GM18499 (cell line): ENCODE measurements at regions not wholly inside any gene's neighbourhood (a gene's known extent, or its start where the extent isn't known, plus 50 kb on each side); places are given as distances from the start of the nearest gene placed in this dataset.

Experiments used
- ATAC-seq: cut with Tn5 transposase; IDR thresholded peaks from one replicate; pipeline ENCODE4 v1.9.1; 2021; ENCODE audit warnings: moderate number of reproducible peaks; ENCODE audit not compliant: insufficient read depth, unreplicated experiment

- ATAC-seq, result no peak
Measured at GRCh38 chr2:157173740-157174184, 83.7 kb upstream of the GALNT5 start.

- no peak for ATAC-seq
Measured at GRCh38 chr2:157174321-157174720, 83.2 kb upstream of the GALNT5 start.

DNA sequence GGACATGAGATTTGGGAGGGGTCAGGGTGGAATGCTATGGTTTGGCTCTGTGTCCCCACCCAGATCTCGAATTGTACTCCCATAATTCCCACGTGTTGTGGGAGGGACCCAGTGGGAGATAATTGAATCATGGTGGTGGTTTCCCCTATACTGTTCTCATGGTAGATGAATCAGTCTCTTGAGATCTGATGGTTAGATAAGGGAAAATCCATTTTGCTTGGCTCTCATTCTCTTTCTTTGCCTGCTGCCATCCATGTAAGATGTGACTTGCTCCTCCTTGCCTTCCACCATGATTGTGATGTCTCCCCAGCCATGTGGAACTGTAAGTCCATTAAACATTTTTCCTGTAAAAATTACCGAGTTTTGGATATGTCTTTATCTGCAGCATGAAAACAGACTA is 80.9 kb upstream of the GALNT5 start:
- no peak for ATAC-seq

DNA sequence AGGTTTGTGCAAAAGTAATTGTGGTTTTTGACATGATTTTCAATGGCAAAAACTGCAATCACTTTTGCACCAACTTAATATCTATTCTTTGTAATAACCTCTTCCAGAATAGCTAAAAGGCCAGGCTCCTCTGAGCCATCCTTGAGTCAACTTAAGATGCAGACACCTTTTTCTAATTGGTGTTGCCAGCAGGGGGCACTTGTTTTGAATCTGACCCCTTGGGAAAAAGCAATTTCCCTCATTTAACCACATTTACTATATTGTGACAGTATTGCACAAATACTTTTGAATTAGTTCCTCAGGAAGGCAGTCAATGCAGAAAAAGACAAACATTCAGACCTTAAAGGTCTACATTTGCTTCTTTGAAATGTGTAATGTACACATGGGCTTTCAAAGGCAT is 78.6 kb upstream of the GALNT5 start:
- no peak for ATAC-seq

DNA sequence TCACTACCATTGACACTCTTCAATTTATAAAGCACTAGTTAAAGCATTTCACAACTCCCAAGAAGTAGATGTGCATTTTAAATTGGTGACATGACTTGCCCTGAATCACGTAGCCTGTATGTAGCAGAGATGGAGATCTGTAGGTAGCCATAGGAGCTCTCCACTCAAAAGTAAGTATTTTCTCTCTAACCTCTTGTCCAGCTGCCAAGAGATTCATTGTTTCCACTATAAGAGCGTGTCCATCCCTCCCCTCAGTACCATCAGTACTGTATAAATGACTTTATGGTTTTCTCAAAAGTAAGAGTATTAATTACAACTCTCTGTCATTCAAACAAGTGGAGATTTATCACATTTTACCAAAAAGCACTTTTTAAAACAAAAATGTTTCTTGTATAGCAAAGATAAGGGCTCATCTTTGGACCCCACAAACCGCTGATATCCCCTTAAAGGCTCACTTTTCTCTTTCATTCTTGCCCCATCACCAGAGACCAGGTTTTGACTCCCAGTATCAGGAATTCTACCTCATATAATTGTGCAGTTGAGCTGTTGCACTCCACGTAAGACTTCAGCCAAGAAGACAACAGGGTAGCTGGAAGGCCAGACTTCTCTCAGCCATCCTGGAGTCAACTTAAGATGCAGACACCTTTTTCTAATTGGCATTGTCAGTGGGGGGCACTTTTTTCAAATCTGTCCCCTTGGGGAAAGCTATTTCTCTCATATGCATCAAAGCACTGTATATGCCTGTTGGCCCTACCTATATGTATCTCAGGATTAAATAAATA is 78.0 kb upstream of the GALNT5 start:
- ATAC-seq, result no peak

GRCh38 chr2:157180359-157180758 is 77.1 kb upstream of the GALNT5 start:
- no peak for ATAC-seq

DNA sequence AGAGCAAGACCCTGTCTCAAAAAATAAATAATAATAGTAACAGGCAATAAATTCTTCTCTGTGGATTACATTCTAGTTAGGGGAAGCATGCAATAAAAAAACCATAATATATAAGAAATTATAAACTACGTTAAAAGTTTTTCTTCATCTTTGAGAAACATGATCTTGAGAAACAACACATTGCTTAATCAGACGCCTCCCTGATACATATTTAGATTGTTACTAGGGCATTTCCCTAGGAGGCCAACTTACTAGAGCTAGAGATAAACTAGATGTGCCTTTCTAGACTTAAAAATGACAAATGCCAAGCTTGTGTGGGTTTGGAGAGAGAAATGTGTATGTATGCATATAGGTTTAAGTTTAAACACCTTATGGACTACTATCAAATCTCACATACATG is 76.3 kb upstream of the GALNT5 start:
- ATAC-seq, result no peak

DNA sequence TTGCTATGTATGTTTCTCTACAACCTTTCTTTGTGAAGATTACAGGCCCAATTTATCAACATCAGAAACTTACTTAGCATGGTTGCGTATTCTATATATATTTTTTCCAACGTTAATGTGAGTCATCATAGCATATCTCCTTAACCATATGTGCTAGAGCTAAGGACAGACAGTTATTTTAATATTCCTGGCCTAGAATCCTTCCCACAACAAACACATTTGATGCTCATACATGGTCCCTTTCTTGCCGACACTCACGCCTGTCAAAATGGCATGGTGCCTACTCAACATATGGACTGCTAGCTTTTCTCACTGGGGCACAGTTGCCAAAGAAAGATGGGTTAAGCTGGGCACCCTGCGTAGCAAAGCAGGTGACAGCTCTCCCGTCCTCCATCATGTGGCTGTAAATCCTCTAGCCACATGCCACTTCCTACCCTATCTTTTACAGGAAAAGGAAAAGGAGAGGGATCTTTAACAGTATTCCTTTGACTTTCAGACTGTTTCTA is 75.2 kb upstream of the GALNT5 start:
- ATAC-seq, result no peak

GRCh38 chr2:157182834-157183396 is 74.6 kb upstream of the GALNT5 start:
- ATAC-seq, result no peak

DNA sequence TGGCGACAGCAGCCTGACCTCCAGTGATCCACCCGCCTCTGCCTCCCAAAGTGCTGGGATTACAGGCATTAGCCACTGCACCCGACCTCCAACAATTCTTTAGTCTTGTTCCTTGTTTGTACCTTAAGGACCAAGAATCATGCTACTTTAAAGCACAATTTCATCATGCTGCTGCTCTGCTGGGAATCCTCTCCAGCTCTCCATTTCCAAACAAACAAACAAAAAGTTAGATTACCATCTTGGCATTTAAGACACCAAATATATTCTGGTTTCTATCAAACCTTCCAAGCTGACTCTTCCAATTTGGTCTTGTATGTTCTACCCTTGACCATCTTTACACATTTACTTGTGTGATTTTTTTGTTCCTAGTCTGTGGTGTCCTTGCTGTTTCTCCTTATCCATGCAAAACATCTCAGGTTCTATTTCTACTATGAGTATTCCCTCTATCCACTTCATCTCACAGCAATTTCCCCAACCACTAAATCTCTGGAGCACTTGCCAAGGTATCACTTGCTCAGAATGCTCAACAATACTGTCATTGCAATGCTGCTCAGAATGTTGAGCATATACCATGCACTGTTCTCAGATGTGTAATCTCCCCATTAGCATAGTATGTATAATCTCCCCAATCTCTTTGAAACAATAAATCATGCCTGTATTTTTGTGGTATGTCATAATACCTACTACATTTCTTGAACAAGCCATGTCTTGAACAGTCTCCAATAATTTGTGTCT is 73.2 kb upstream of the GALNT5 start:
- no peak for ATAC-seq

- no peak for ATAC-seq
Measured at GRCh38 chr2:157185476-157186227, 71.9 kb upstream of the GALNT5 start.

GRCh38 chr2:157190151-157190550 is 67.4 kb upstream of the GALNT5 start:
- no peak for ATAC-seq

DNA sequence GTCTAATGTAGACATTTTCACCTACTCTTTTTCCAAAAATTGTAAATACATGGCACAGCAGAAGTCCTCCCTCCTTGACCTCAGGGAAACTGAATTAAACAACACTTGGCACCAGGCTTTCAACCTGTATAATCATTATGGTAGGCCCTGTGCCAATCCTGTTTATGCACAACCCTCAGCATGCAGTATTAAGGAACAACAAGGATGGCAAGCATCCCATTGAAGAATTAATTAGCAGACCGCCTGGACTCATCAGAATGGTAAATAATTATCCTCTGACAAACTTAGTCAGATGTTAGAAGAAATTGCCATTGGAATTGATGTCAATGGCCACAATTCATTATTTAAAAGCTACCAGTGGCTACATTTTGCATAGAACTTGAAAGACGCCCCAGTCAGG is 66.3 kb upstream of the GALNT5 start:
- ATAC-seq, result no peak

DNA sequence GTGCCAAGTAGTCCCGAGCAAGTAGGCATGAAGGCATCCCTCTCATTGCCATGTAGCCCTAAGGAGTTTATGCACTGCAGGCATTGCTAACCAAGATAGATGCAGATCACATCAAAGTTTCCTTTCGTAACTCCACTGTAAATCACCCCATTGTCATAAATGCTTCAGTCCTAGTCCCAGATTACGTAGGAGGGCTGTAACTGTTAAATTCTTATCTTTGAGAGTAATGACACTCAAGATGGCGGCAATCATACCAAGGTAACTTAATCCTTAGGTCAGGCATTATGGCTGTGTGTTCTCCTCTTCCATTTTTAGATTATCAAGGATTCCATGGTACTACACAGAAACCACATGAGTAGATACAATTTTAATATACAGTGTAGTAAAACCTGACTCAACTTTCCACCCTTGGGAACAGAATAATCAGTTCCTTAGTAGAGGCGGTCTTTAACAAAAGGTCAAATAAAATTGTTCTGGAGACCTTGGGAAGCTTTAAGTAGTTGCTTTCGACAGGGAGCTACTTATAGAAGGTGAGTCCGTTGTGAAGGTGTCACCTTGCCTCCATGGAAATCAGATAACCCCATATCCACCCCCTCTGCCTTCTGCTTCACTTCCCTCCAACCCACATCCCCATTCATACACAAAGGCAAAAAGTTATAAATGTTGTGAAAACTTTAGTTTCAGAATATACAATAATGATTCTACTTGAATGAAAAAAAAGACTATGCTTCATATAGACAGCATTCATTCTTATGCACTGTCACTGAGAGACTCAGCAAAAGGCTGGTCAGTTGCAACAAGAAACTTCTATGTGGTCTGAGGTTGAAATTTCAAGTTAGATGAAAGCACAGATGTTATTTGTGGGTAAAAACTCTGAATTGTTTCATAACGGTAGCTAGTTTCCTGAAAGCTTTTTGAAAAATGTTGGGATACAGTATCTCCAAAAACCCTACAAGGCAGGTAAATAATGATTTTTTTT is 64.8 kb upstream of the GALNT5 start:
- ATAC-seq, result peak; percentile 83

GRCh38 chr2:157193461-157193860 is 64.0 kb upstream of the GALNT5 start:
- no peak for ATAC-seq

DNA sequence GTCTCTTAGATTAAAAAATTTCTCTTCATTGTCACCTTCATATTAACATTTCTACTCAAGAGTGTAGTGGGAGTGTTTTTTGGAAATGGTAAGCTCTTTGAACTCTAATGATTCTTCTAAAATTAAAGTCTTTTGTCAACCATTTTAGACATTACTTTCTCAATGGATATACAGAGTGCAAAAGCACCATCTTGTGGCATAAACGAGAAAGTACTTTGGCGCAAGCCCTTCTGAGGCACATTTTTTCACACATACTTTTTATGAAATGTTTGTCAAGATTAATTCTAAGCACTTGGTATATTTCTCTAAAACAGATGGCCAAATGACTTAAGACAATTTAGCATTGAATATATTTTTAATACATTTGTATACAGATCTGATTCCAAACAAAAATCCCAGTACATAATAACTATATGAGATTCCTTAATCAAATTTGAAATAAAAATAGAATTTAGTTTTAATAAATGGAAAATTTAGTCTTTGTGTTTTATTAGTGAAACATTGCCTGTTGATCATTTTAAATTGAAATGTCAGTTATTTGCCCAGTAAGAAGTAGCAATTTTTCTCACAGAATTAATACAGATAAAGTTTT is 63.3 kb upstream of the GALNT5 start:
- ATAC-seq, result no peak

GRCh38 chr2:157194844-157195243 is 62.7 kb upstream of the GALNT5 start:
- ATAC-seq, result no peak

- no peak for ATAC-seq
Measured at GRCh38 chr2:157196956-157197355, 60.5 kb upstream of the GALNT5 start.

DNA sequence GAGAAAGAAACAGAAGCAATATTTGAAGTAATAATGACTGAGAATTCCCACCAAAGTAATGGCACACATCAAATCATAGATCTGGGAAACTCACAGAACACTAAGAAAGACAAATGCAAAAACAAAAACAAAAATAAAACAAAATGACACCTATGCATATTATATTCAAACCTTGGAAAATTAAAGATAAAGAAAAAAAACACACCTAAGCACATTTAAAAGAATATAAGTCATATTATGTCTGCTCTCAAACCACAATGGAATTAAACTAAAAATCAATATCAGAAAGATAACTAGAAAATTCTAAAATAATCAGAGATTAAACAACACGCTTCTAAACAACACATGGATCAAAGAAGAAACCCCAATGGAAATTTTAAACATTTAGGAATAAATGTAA is 59.7 kb upstream of the GALNT5 start:
- no peak for ATAC-seq
